Small intestine (tissue), 7 donors: ENCODE measurements at regions not wholly inside any gene's neighbourhood (a gene's known extent, or its start where the extent isn't known, plus 50 kb on each side); places are given as distances from the start of the nearest gene placed in this dataset.
A peak's percentile ranks its signal among the peaks of the same experiment; 100 is the strongest.
"Not testable (repeated sequence)": the region's sequence is repeated elsewhere in the genome, so short reads cannot be mapped to it uniquely, and the experiment has no call there.

Experiments
- DNase-seq, 2 donors: peaks; one replicate each; pipeline versions ENCODE4 v3.0.0 to v3.0.0-alpha.2; 2013
- FAIRE-seq: peaks from 2 replicates; lab custom pipeline; 2012; peaks lifted over from hg19 to GRCh38; lab: Jason Lieb, UNC
- H3K27ac ChIP-seq, 3 donors: one replicate each; pipeline ENCODE4 v1.5.1; 2013; ENCODE audit warnings: low read length in 2 of 3, mild to moderate bottlenecking in 2 of 3, control low read depth in 1 of 3, inconsistent platforms in 1 of 3, low read depth in 1 of 3, moderate library complexity in 1 of 3
- H3K27me3 ChIP-seq, 3 donors: one replicate each; pipeline ENCODE4 v1.6.1; 2013; ENCODE audit warnings: low read length in 3 of 3, inconsistent platforms in 1 of 3; ENCODE audit not compliant: control insufficient read depth in 3 of 3, insufficient read depth in 3 of 3
- H3K36me3 ChIP-seq, 3 donors: one replicate each; pipeline ENCODE4 v1.6.1; 2013; ENCODE audit warnings: low read length in 3 of 3, inconsistent platforms in 1 of 3, low read depth in 1 of 3, mild to moderate bottlenecking in 1 of 3, moderate library complexity in 1 of 3; ENCODE audit not compliant: control insufficient read depth in 3 of 3, insufficient read depth in 2 of 3
- H3K4me1 ChIP-seq, 3 donors: one replicate each; pipeline ENCODE4 v1.6.1; 2013; ENCODE audit warnings: low read length in 2 of 3, inconsistent platforms in 1 of 3, low read depth in 1 of 3, mild to moderate bottlenecking in 1 of 3, moderate library complexity in 1 of 3; ENCODE audit not compliant: control insufficient read depth in 3 of 3, insufficient read depth in 2 of 3
- H3K4me3 ChIP-seq, 3 donors: one replicate each; pipeline ENCODE4 v1.5.1; 2013; ENCODE audit warnings: low read length in 3 of 3, control low read depth in 1 of 3, inconsistent platforms in 1 of 3, low read depth in 1 of 3, mild to moderate bottlenecking in 1 of 3, moderate library complexity in 1 of 3
- H3K9me3 ChIP-seq, 2 donors: one replicate each; pipeline ENCODE4 v1.6.1; 2013; ENCODE audit warnings: low read depth in 1 of 2, low read length in 1 of 2; ENCODE audit not compliant: control insufficient read depth in 2 of 2, insufficient read depth in 1 of 2
- WGBS, 3 donors: extraction: QIAGEN DNeasy Blood & Tissue Kit; methylation state at CpG; one replicate each; pipeline ENCODE4 v1.1.7; 2013; 5-methylcytosine and 5-hydroxymethylcytosine counted together
- donor health status: healthy with polysubstance abuse.
- donor health status: control.
- donor health status: control.
- donor health status: Bipolar disorder and iron deficiency.
- donor health status: healthy.

DNA sequence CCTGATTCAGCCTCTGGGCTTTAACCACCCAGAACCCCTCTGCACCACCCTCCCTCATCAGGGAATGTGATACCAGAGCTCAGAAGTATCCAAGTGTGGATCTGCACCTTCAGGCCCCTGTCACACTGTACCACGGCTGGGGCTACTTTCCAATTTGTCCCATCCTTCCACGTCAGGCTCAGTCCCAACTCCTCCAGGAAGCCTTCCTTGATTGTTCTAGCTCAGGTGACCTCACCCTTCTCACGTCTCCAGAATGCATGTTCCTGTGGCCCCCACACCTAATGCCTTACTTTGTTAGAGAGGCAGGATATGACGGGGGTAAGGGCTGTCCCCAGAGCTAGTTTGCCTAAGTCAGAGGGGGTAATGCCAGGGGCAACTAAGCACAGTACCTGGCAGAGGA, 134.3 kb downstream of the TFCP2L1 start:
- Histone ChIP-seq H3K36me3 (no peaks in the 10 kb centered on the region), H3K27me3 (no peaks in the 10 kb centered on the region), H3K4me3 (no peak overlapping the region), H3K4me1 (no peaks in the 10 kb centered on the region), H3K9me3 (no peaks in the 10 kb centered on the region), H3K27ac (no peak overlapping the region)
- WGBS, 3 donors: 81 to 95% (median 84%) methylated on average over 4 of the region's 4 CpGs
- FAIRE-seq (no peak), DNase-seq (no peak)

DNA sequence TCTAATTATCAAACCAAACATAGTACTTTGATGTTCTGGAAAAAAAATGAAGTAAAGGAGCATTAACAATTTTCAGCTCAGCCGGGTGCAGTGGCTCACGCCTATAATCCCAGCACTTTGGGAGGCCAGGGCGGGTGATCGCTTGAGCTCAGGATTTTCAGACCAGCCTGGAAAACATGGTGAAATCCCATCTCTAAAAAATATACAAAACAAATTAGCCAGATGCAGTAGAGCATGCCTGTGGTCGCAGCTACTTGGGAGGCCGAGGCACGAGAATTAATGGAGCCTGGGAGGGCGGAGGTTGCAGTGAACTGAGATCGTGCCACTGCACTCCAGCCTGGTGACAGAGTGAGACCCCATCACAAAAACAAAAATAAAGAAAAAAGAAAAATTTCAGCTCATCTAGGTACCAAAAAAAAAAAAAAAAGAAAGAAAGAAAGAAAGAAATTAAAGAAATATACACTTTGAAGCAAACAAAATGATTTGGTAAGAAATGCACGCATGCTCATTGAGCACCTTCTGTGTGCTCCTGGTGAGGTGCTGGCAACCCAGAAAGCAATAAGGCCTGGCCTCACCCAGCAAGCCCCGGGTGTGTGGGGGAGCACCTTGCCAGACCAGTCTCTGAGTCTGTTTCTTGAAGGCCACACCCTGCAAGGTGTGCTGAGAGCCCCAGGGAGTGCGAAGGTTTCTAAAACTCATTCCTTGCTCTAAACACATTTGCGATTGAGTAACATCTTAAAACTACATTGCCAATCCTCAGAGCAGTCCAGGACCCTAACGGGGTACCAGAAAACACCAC, 133.5 kb downstream of the TFCP2L1 start:
- FAIRE-seq (no peak), DNase-seq (peak; percentile 60 to 84)
- Histone ChIP-seq H3K4me1 (no peaks in the 10 kb centered on the region), H3K27me3 (no peaks in the 10 kb centered on the region), H3K27ac (no peak overlapping the region), H3K36me3 (no peaks in the 10 kb centered on the region), H3K9me3 (no peaks in the 10 kb centered on the region), H3K4me3 (no peak overlapping the region)
- WGBS, 3 donors: 31 to 72% (median 49%) methylated on average over 14 of the region's 14 CpGs

DNA sequence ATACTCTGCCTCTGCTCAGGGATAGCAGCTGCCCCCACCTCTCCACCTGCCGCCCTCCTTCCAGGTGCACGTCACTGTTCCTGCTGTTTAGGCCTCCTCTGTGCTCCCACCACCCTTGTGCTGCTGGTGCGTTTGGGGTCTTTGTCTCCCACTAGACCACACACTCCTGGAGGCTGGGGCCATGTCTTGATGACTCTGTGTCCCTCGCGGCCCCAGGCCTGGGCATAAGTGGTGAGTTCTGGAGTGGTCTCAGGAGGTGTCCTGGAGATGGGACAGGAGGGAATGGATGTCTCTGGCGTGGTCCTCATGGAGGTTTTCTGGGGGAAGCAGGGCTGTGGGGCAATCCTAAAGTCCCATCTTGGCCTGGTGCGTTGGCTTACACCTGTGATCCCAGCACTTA, 132.1 kb downstream of the TFCP2L1 start:
- H3K27ac ChIP-seq: no peak overlapping the region
- peaks cover 0 to 9% of the 10 kb centered on the region in 2 donors for H3K9me3 ChIP-seq
- no peak overlapping the region for H3K4me3 ChIP-seq
- 83 to 93% (median 86%) methylated on average over 7 of the region's 7 CpGs for WGBS, 3 donors
- FAIRE-seq (no peak), DNase-seq (no peak)
- no peaks in the 10 kb centered on the region for H3K36me3 ChIP-seq
- no peaks in the 10 kb centered on the region for H3K4me1 ChIP-seq
- H3K27me3 ChIP-seq: no peaks in the 10 kb centered on the region

DNA sequence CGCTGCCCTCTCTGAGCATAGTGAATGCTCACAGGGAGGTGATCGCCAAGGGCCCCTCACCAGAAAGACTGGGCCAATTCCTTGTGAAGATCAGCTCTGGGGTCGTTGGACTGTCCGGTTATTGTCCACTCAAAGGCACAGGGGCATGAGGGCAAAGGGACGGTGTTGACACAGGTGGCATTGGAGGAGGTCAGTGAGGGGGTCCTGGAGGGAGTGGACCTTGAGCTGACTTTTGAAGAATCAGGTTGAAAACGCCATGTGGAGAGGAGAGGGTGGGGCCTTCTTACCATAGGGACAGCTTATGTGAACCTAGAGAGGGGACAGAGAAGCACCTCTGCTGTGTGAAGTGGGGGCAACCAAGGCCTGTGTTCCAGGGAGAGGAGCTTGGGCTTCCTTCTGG, 131.5 kb downstream of the TFCP2L1 start:
- FAIRE-seq (no peak), DNase-seq (no peak)
- H3K27me3 ChIP-seq: no peaks in the 10 kb centered on the region
- H3K9me3 ChIP-seq: peaks cover 0 to 10% of the 10 kb centered on the region in 2 donors
- no peak overlapping the region for H3K27ac ChIP-seq
- no peaks in the 10 kb centered on the region for H3K36me3 ChIP-seq
- no peak overlapping the region for H3K4me3 ChIP-seq
- 70 to 87% (median 76%) methylated on average over 6 of the region's 6 CpGs for WGBS, 3 donors
- no peaks in the 10 kb centered on the region for H3K4me1 ChIP-seq

DNA sequence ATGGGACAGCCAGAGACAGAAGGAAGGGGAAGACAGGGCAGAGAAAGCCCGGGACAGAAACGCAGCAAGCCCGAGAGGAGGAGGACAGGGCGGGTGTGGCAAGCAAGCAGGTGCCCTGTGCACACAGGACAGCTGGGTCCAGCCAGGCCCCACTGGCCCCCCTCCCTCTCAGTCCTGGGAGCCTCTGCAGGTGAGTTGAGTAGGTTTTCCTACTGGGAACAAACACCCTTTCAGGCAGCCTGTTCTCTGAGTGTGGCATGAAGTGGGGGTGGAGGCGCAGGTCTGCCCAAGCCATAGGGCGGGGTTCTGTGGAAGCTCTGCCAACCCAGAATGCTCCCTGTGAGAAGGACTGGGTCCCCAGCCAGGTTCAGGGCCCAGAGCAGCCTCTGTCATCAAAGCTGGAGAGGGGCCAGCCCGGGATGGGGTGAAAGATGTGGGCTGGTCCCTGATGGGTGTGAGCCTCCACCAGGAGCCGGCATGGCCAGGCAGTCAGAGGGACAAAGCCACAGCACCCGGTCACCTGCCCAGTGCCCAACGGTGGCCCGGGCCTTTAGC, 129.4 kb downstream of the TFCP2L1 start:
- FAIRE-seq (no peak), DNase-seq (peak; percentile 17 to 59)
- no peaks in the 10 kb centered on the region for H3K4me1 ChIP-seq
- no peak overlapping the region for H3K4me3 ChIP-seq
- no peaks in the 10 kb centered on the region for H3K27me3 ChIP-seq
- no peak overlapping the region for H3K27ac ChIP-seq
- 16 to 69% (median 38%) methylated on average over 11 of the region's 11 CpGs for WGBS, 3 donors
- peaks cover 0 to 13% of the 10 kb centered on the region in 2 donors for H3K9me3 ChIP-seq
- no peaks in the 10 kb centered on the region for H3K36me3 ChIP-seq

DNA sequence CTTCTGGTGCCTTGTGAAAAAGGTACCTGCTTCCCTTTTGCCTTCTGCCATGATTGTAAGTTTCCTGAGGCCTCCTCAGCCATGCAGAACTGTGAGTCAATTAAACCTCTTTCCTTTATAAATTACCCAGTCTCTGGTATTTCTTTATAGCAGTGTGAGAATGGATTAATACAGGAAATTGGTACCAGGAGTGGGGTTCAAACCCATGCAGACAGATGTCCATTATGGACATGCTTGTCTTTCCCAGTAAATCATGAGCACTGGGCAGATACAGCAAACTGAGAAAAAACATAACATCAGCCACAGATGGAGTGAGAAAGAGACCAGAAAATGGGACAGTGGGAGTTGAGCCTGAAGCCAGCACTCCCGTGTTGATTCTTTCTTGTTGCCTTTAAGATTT, 127.5 kb downstream of the TFCP2L1 start:
- not testable (repeated sequence) for DNase-seq, H3K4me3 ChIP-seq, H3K27me3 ChIP-seq, H3K4me1 ChIP-seq, FAIRE-seq, H3K36me3 ChIP-seq, H3K27ac ChIP-seq
- WGBS, 3 donors: 83 to 95% (median 90%) methylated on average over 1 of the region's 1 CpG
- peaks cover 0 to 16% of the 10 kb centered on the region in 2 donors for H3K9me3 ChIP-seq

DNA sequence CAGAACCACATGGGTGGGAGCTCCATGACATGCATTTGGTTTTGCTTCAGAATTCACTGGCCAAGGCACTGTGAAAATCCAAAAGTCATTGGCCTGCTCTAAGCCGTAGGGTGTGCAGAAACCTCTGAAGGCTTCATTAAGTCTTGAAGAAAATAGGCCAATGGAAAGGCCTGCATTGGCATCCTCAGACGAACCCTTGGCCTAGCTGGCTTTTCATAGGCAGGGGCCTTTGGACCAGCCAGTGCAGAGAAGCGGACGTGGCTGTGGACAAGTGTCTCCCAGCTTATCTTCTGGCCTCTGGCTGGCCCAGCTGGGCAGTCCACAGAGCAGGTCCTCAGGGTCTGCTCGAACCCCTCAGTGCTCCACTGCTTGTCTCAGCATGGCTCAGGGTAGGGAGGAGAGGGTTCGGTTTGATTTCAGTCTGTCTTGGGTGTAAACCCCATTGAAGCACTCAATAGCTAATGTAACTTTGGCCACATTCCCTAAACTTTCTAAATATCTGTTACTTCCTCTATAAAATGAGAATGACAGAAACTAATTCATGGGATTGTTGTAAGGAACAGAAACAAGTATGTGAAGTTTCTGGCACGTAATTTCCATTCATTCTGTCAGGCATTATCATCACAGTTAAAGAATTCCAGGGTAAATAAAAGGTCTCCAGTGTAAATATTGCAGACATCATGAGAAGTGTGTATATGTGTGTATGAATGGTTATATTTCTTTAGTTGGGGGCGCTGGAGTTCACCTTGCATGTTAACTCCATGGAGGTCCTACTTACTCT, 125.5 kb downstream of the TFCP2L1 start:
- H3K9me3 ChIP-seq: peaks cover 0 to 19% of the 10 kb centered on the region in 2 donors
- no peak overlapping the region for H3K4me3 ChIP-seq
- no peak for DNase-seq
- no peaks in the 10 kb centered on the region for H3K4me1 ChIP-seq
- no peak overlapping the region for H3K27ac ChIP-seq
- FAIRE-seq: no peak
- no peaks in the 10 kb centered on the region for H3K36me3 ChIP-seq
- no peaks in the 10 kb centered on the region for H3K27me3 ChIP-seq
- 73 to 87% (median 81%) methylated on average over 8 of the region's 8 CpGs for WGBS, 3 donors

DNA sequence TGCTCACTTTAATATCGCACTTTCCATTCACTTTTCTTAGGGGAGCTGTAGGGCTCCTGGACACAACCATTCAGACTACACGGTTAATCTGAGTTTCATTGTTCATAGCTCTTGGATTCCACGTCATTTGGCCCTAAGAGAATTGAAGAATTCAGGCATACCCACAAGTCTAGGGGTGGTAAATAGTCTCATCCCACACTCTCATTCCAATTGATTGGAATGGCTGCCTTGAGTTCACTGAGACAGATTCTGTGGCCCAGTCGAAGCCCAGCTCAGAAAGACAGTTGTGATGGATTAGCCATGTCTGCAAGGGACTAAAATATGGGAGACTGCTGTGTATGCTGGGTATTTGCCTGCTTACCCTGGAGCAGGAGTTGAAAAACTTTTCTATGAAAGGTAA, 124.6 kb downstream of the TFCP2L1 start:
- Histone ChIP-seq H3K4me3 (no peak overlapping the region), H3K36me3 (no peaks in the 10 kb centered on the region), H3K4me1 (no peaks in the 10 kb centered on the region), H3K27me3 (no peaks in the 10 kb centered on the region), H3K9me3 (peaks cover 0 to 19% of the 10 kb centered on the region in 2 donors), H3K27ac (no peak overlapping the region)
- no peak for FAIRE-seq
- DNase-seq: no peak
- 78 to 93% (median 85%) methylated on average over 4 of the region's 4 CpGs for WGBS, 3 donors
